Bone marrow (tissue), 2 donors: ENCODE measurements at regions not wholly inside any gene's neighbourhood (a gene's known extent, or its start where the extent isn't known, plus 50 kb on each side); places are given as distances from the start of the nearest gene placed in this dataset.
"Not testable (repeated sequence)": the region's sequence is repeated elsewhere in the genome, so short reads cannot be mapped to it uniquely, and the experiment has no call there.

Experiments used
- DNase-seq, 2 donors: peaks; one replicate each; lab custom pipeline; 2025; lab: John Stamatoyannopoulos, UW

DNA sequence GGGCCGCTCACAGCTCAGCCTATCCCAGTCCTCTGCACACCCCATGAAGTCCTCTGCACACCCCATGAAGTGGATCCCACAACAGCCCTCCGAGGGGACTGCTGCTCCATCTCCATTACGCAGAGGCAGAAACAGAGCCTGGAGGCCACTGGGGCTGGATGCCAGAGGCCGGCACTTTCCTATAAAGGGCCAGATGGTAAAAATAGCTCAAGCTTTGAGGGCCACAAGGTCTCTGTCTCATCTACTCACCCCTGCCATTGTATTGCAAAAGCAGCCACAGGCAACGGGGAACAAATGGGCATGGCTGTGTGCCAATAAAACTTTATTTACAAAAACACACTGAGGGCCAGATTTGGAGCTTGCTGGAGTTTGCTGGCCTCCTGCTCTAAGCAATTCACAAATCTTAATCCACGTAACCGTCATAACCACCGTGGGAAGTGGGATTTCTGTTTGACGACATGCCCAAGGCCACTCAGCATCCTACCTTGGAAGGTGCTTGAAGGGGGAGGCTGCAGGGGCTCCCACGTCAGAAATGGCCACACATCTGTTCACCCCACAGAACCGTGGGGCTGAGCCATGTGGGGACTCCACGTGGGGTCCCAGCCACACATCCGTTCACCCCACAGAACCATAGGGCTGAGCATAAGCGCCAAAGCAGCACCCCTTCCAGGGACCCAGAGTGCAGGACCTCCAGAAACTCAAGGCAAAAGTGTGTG lies 92.0 kb downstream of the NCOR2 start:
- no peak for DNase-seq

GRCh38 chr12:124474709-124475108 lies 92.7 kb downstream of the NCOR2 start:
- DNase-seq: no peak

GRCh38 chr12:124472690-124473279 lies 94.6 kb downstream of the NCOR2 start:
- no peak for DNase-seq

- DNase-seq: no peak
Observed at GRCh38 chr12:124471828-124472227, 95.6 kb downstream of the NCOR2 start.

- no peak for DNase-seq
Observed at GRCh38 chr12:124470806-124471205, 96.6 kb downstream of the NCOR2 start.

GRCh38 chr12:124470139-124470538 lies 97.3 kb downstream of the NCOR2 start:
- no peak for DNase-seq

DNA sequence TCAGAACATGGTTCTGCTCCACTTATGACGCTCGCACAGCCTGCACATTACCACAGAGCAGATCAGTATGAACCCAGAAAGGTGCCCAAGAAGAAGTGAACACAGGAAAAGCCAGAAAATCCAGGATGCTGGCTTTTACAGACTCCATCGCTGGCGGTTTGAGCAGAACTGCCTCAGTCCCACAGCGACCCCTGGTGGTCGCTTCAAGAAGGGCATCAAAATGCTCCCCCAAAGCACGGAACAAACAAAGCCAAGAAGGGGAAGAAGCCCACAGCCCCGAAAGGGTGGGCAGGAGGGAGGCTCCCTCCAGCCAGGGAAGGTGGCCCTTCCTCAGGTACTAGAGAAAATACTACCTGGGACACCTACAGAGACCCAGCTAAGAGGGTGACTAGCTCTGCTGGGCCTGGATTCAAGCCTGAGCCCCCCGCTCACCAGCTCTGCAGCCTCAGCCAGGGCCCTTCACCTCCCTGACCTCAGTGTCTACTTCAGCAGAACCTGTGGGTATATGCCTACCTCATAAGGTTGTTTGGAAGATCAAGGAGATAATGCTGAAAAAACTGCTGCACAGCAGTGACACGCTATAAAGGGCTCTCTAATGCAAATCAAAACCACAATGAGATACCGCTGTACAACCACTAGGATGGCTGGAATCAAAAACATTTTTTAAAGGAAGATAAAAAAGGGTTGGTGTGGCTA lies 98.1 kb downstream of the NCOR2 start:
- DNase-seq: peak in 1 of 2 donors; percentile 4

DNA sequence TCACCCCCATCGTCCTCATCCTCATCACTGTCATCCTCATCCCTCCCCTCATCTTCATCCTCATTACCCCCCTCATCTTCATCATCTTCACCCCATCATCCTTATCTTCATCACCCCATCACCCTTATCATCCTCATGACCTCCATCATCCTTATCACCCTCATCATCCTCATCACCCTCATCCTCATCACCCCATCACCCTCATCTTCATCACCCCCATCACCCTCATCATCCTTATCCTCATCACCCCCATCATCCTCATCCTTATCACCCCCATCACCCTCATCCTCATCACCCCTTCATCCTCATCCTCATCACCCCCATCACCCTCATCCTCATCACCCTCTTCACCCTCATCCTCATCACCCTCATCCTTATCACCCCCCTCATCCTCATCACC lies 99.9 kb downstream of the NCOR2 start:
- DNase-seq: not testable (repeated sequence)

DNA sequence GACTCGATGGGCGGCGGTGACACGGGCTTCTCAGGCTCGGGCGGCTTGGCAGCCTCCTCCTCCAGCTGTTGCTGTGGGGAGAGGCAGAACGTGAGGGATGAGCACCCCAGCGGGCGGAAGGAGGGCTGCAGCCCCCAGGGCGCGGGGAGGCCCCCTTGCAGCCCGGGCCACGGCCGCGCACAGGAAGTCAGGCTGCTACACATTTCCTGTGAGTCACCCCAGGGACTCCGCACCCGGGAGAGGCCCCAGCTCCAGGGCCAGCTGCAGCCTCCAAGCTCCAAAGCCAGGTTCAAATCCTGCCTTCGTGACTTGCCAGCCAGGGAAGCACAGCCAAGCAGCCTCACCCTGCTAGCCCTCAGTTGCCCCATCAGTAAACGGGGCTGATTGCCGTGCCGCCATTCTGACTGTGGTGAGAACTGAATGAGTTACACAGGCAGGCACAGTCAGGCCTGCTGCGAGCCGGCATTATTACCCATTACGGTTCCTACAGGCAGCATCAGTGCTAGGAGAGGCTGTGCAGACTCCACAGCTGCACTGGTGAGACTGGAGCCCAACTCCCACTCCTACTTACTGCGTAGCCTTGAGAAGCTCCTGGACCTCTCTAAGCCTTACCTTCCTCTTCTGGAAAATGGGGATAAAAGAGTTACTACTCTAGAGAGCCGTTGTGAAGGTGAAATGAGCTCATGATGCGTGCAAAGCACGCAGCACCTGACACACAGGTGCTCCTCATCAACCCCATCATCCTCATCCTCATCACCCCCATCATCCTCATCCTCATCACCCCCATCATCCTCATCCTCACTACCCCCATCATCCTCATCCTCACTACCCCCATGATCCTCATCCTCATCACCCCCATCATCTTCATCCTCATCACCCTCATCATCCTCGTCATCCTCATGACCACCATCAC lies 100.9 kb downstream of the NCOR2 start:
- peak; percentile 56 to 97 for DNase-seq

- DNase-seq: no peak
Observed at GRCh38 chr12:124465473-124465872, 101.9 kb downstream of the NCOR2 start.

DNA sequence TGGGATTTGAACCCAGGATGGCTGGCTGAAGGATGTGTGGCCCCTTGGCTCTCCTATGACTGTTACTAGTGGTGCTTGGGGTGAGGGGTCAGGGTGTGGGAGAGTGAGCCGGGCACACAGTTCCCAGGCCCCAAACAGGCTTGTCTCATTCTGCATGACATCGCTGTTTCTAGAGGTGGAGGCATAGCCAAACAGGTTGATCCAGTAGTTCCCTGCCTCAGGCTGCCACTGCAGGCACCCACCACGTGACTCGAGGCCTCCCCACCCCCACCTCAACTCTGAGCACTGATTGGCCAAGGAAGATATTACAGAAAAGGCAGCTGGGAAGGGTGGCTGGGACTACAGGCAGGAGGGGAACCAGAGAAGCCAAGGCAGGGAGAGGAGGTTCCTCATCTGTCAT lies 102.6 kb downstream of the NCOR2 start:
- no peak for DNase-seq

DNA sequence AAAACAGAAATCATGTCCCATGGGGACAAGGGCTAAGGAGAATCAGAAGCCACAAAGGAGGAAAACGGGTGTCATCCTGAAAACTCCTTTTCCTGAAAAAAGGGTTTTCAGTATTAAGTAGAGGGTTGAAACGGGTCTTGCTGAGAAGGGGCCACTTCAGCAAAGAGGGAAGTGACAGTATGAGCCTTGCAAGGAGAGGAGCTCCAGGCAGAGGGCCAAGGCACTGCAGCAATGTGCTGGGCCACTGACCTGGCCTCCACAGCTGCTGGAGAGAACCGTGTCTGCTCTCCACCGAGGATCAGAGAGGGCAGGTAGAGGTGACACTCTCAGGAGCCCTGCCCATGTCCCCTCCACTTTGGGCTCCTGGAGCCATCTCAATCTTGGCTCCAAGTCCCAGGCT lies 103.3 kb downstream of the NCOR2 start:
- DNase-seq: peak in 1 of 2 donors; percentile 23

- no peak for DNase-seq
Observed at GRCh38 chr12:124463341-124463921, 104.0 kb downstream of the NCOR2 start.

DNA sequence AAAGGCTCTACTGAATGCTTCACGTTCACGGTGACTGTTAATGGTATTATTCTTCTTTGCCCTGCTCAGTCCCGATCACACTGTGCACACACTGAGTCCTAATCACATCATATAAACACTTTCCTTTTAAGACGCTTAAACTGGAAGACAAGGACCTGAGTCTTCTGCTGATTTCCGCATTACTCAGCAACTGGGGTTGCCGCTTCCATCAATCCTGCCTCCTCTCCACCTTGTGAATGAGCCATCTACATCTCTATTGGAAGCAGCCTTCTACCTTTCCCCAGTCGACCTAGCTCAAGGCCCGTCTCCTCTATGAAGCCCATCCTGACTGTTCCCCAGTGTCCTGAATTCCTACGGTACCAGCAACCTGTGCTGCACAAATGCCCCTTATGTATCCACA lies 104.7 kb downstream of the NCOR2 start:
- DNase-seq: no peak

- no peak for DNase-seq
Observed at GRCh38 chr12:124461851-124462623, 105.4 kb downstream of the NCOR2 start.

DNA sequence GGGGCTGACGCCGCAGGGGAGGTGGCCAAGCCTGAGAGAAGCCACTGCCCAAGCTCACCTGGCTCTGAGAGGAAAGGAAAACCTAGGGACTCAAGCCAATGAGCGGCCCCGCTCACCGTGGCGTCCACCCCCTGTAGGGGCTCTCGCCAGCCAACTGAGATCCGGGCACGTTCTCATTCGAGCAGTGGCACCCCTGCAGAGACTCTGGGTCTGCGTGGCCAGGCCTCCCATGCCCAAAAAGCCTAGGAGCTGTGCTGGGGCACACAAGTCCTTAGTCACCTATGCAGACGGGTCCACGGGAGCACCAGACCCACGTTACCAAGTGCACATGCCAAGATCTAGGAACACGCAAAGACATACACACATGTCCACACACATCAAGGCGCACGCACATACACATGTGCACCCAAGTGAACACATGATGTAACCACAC lies 106.2 kb downstream of the NCOR2 start:
- DNase-seq: no peak

DNA sequence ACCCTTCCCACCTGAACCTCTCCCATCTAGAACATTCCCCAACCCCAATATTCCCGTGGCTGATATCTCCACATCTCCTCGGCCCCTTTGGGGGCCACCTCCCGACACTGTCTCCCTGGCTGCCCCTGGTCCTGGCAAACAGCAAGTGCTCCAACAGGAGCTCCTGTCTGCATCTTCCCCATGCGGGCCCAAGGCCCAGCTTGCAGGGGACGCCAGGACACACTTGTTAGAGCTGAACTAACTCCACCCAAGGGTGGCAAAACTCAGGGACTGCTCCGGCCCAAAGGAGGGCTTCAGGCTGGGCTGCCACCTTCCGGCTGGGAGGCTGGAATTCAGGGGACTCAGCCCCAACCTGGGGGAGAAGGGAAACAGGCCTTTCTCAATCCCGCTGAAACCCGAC lies 106.6 kb downstream of the NCOR2 start:
- no peak for DNase-seq

GRCh38 chr12:124459852-124460645 lies 107.4 kb downstream of the NCOR2 start:
- no peak for DNase-seq

DNA sequence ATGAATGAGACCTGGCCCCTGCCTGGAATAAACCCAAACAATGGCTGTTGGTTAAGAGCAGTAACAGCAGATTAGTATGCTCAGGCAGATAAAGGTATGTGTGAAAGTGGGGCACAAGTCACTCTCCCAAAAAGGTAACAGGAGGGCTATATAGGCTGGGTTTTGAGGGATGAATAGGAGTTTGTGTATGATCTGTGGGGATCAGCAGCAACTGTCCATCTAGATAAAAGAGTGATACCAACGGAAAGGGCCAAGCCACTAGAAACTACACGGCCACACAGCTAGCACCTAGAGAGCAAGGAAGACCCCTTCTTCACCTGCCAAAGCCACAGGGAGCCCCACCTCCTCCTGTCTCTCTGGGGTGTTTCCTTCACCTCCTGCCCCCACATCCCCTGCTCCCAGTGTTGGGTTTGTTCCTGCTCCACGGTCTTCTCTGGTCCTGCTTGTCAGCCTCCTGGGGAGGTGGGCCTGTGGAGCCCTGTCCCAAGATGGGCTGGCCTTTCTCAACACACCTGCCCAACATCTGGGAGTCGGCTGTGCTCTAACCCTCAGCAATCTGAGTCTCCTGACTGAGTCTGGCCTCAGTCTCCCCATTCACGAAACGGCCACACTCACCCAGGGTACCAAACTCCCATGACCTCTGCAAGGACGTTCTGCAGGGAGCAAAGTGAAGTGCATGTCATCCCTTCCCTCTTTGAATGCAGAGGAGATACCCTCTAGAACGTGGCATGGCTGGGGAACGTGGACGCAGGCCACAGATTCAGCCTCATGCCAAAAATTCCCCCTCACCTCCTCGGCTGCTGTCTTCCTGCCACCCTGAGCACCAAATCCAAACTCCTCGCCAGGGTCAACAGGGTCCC lies 108.2 kb downstream of the NCOR2 start:
- DNase-seq: no peak
